ENCODE measurements at regions not wholly inside any gene's neighbourhood (a gene's known extent, or its start where the extent isn't known, plus 50 kb on each side); places are given as distances from the start of the nearest gene placed in this dataset.
"Not testable (repeated sequence)": the region's sequence is repeated elsewhere in the genome, so short reads cannot be mapped to it uniquely, and the experiment has no call there.

DNA sequence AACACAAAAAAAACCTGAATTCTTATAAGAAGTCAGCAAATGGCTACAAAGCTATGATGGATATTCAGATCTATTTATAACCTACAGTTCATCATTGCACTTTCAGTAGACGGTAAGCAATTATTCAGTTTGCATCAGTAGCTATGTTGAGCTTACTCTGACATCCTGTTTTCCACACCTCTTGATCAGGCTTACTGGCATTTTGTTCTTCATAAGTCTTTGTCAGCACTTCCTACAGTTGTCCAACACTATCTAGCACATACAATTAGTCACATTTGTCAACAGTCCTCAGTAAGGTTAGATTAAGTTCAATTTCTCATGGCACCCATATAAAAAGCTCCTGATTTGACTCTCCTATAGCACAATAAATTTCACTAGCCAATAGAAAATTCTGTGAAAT, 71.2 kb upstream of the ST3GAL6 start:
- ChIA-PET CTCF (interaction anchor here (1.1 kb wide), 1 partner anchor 302 kb away, joined by 3 read pairs; no protein-coding TSS in a partner anchor), POLR2A (no interaction called here)
- ATAC-seq (no peak), FAIRE-seq (no peak), DNase-seq (ENCODE audit: low read depth in 1 of 2, low spot score in 1 of 2) (no peak)
- Histone ChIP-seq H3K4me3 (no peak overlapping the region), H3K27ac (no peak overlapping the region), H3K9me3 (no peaks in the 10 kb centered on the region), H3K4me1 (peaks cover 4% of the 10 kb centered on the region; the same call in 1 of the 3 replicates), H3K4me2 (no peak overlapping the region)
- 20% methylated on average over 1 of the region's 1 CpG for WGBS (ENCODE audit: missing lambda C conversion rate)
- TF ChIP-seq, protein P1, sequence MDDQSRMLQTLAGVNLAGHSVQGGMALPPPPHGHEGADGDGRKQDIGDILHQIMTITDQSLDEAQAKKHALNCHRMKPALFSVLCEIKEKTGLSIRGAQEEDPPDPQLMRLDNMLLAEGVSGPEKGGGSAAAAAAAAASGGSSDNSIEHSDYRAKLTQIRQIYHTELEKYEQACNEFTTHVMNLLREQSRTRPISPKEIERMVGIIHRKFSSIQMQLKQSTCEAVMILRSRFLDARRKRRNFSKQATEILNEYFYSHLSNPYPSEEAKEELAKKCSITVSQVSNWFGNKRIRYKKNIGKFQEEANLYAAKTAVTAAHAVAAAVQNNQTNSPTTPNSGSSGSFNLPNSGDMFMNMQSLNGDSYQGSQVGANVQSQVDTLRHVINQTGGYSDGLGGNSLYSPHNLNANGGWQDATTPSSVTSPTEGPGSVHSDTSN (IDR thresholded peaks at IDR 0.05) = no peak
- TF ChIP-seq, protein P2, sequence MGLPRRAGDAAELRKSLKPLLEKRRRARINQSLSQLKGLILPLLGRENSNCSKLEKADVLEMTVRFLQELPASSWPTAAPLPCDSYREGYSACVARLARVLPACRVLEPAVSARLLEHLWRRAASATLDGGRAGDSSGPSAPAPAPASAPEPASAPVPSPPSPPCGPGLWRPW (IDR thresholded peaks at IDR 0.05) = no peak
- TF ChIP-seq TFCP2L1 (CRISPR knock-in tag; IDR thresholded peaks at IDR 0.05) (no peak), ESRRA (IDR thresholded peaks at IDR 0.05; ENCODE audit: borderline replicate concordance, low read length) (no peak), POLR2A (IDR thresholded peaks at IDR 0.05; ENCODE audit: low read length) (no peak)

DNA sequence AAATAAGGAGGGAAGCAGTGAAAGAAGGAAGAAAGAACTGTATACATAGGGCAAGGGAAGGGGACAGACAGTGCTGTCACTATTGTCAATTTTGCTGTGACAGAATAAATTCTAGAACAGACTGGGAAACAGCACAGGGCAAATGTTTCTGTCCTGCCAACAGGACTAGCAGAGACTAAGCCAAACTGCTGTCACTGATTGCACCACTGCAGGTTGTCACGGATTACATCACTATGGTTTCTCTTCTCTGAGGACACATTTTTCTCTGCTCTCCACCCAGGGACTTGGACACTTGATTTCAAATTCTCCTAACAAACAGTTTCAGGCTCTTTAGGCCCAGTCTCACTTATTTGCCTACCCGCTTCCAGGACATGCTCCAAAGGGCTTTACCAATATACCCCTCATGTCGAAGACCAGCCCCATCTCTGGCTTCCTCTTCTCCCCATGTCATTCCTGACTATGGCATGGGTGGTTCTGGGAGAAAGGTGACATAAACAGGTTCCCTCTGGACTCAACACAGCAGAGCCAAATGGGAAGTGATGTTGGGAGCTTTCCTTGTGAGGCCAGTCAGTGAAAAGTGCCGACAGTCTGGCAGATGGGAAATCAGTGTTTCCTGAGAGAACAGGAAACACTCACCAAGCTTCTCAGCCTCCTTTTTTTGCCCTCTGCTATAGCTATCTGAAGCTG, 70.2 kb upstream of the ST3GAL6 start:
- DNase-seq (ENCODE audit: low read depth in 1 of 2, low spot score in 1 of 2) = no peak
- no peak for FAIRE-seq
- ATAC-seq = no peak
- H3K4me3 ChIP-seq = no peak overlapping the region
- POLR2A ChIA-PET = no interaction called here
- no peak overlapping the region for H3K27ac ChIP-seq
- TF ChIP-seq CHD4 (IDR thresholded peaks at IDR 0.05; ENCODE audit: borderline replicate concordance) (no peak), NFE2L2 (conservative IDR thresholded peaks at IDR 0.05; ENCODE audit: low read length) (no peak), HOXA7 (CRISPR knock-in tag; IDR thresholded peaks at IDR 0.05) (no peak)
- TF ChIP-seq, protein P2 (IDR thresholded peaks at IDR 0.05) = no peak
- TF ChIP-seq, protein P3, sequence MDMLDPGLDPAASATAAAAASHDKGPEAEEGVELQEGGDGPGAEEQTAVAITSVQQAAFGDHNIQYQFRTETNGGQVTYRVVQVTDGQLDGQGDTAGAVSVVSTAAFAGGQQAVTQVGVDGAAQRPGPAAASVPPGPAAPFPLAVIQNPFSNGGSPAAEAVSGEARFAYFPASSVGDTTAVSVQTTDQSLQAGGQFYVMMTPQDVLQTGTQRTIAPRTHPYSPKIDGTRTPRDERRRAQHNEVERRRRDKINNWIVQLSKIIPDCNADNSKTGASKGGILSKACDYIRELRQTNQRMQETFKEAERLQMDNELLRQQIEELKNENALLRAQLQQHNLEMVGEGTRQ (IDR thresholded peaks at IDR 0.05) = no peak
- H3K4me2 ChIP-seq = no peak overlapping the region
- peaks cover 4% of the 10 kb centered on the region; the same call in 1 of the 3 replicates for H3K4me1 ChIP-seq
- CTCF ChIA-PET = no interaction called here
- 77% methylated on average over 3 of the region's 4 CpGs for WGBS (ENCODE audit: missing lambda C conversion rate)
- H3K9me3 ChIP-seq = no peaks in the 10 kb centered on the region

DNA sequence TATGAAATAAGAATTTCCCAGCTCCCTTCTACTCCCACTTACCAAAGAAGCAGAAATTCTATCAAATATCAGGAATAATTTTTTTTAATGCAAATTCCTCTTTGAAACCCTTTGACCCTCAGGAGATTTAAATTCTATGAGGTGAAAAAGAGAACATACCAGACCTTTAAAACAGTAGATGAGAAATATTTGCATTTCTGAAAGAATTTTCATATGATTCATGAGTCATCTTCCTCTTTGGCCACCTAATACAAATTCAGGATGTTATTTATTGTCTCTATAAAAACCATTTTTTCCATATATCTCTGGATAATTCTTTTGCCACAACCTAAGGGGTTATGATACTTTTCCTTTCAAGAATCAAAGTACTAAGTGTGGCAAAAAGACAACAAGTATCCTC, 67.3 kb upstream of the ST3GAL6 start:
- CTCF ChIA-PET = no interaction called here
- Histone ChIP-seq H3K4me1 (peaks cover 4% of the 10 kb centered on the region; the same call in 1 of the 3 replicates), H3K4me3 (no peak overlapping the region), H3K27ac (no peak overlapping the region), H3K4me2 (peak overlapping the region; percentile 29; the same call in 1 of the 3 replicates), H3K9me3 (no peaks in the 10 kb centered on the region)
- FAIRE-seq (no peak), ATAC-seq (no peak), DNase-seq (ENCODE audit: low read depth in 1 of 2, low spot score in 1 of 2) (no peak)
- POLR2A ChIA-PET = no interaction called here
- TF ChIP-seq CHD2 (IDR thresholded peaks at IDR 0.05; ENCODE audit: low read length, partially characterized antibody) = no peak

DNA sequence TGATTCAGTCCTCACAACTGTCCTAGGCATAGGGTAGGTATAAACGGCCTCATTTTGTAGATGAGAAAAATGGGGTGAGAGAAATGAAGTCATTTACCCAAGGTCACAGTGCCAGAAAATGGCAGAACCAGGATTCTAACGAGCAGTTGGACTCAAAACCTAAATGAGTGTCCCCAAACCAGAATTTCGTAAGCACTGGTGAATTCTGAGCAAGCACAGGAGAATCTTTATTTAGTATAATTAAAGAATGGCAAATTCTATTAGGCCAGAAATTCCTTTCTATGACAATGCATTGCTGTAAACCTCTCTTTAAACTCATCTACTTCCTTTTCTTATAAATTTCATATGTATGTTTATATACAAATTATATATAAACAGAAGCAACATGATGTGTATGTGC, 66.8 kb upstream of the ST3GAL6 start:
- WGBS (ENCODE audit: missing lambda C conversion rate) = 39% methylated on average over 3 of the region's 3 CpGs
- H3K9me3 ChIP-seq; H3K4me1 ChIP-seq; CTCF ChIA-PET; POLR2A ChIA-PET; ATAC-seq; DNase-seq (ENCODE audit: low read depth in 1 of 2, low spot score in 1 of 2); H3K27ac ChIP-seq; H3K4me3 ChIP-seq: not testable (repeated sequence)
- H3K4me2 ChIP-seq = peak overlapping the region; percentile 29; the same call in 1 of the 3 replicates
- FAIRE-seq = peak; percentile 93

DNA sequence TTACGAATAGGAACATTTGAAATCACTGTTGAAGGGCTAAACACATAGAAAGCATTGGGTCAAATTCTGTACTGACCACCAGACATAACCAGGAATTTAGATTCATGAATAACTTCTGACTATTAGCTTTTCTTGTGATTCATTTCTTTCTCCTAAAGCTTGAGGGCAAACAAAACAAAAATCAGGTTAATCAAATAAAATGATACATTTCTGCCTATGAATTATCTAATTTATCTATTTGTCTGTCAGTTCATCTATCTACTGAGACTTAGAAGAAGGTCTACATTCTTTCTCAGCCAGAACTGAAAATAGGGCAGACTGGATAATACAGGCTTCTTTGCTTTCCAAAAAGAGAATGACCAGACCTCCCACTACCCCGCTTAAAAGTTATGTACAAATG, 65.9 kb upstream of the ST3GAL6 start:
- TF ChIP-seq ESRRA (IDR thresholded peaks at IDR 0.05; ENCODE audit: borderline replicate concordance, low read length) (no peak), BHLHE40 (IDR thresholded peaks at IDR 0.05; ENCODE audit: low read depth, low read length) (no peak), HOXA7 (CRISPR knock-in tag; IDR thresholded peaks at IDR 0.05) (no peak), POLR2AphosphoS2 (conservative IDR thresholded peaks at IDR 0.05; ENCODE audit: low read length) (no peak)
- TF ChIP-seq, protein P2 (IDR thresholded peaks at IDR 0.05) = no peak
- FAIRE-seq = no peak
- H3K4me1 ChIP-seq = peaks cover 4% of the 10 kb centered on the region; the same call in 1 of the 3 replicates
- no peak for ATAC-seq
- no peak for DNase-seq (ENCODE audit: low read depth in 1 of 2, low spot score in 1 of 2)
- no peak overlapping the region for H3K27ac ChIP-seq
- no peak overlapping the region for H3K4me2 ChIP-seq
- CTCF ChIA-PET = interaction anchor here (0.9 kb wide), 1 partner anchor 281 kb away, joined by 3 read pairs; no protein-coding TSS in a partner anchor
- no peak overlapping the region for H3K4me3 ChIP-seq
- H3K9me3 ChIP-seq = no peaks in the 10 kb centered on the region
- POLR2A ChIA-PET = no interaction called here
- WGBS (ENCODE audit: missing lambda C conversion rate) = 32% methylated on average over 2 of the region's 2 CpGs
